ENCODE measurements at regions not wholly inside any gene's neighbourhood (a gene's known extent, or its start where the extent isn't known, plus 50 kb on each side); places are given as distances from the start of the nearest gene placed in this dataset.
A peak's percentile ranks its signal among the peaks of the same experiment; 100 is the strongest.

DNA sequence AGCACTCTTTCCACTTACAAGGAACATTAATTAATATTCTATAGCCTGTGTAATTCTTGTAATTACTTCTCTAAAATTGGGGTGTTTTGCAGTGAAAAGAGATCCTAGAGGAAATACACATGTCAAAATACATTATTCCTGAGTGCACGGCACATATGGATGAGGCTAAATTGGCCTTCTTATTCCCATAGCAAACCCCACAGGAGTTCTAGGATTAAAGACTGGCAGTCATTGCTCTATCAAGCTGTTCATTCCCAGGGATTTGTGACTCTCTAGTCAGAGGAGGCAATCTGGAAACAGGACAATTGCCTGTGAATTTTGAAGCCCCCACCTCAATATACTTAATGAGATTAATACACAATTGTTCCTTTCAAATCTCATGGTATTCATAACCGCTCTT lies 145.9 kb upstream of the OPCML start (continued):
- TF ChIP-seq, protein P1, sequence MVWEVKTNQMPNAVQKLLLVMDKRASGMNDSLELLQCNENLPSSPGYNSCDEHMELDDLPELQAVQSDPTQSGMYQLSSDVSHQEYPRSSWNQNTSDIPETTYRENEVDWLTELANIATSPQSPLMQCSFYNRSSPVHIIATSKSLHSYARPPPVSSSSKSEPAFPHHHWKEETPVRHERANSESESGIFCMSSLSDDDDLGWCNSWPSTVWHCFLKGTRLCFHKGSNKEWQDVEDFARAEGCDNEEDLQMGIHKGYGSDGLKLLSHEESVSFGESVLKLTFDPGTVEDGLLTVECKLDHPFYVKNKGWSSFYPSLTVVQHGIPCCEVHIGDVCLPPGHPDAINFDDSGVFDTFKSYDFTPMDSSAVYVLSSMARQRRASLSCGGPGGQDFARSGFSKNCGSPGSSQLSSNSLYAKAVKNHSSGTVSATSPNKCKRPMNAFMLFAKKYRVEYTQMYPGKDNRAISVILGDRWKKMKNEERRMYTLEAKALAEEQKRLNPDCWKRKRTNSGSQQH (CRISPR knock-in tag; IDR thresholded peaks at IDR 0.05; ENCODE audit: low read depth) = no peak
- TF ChIP-seq ASH2L (IDR thresholded peaks at IDR 0.05; ENCODE audit: insufficient read length, low read depth, low read length) = no peak
- no peak for TF ChIP-seq FOSL1 (CRISPR knock-in tag; IDR thresholded peaks at IDR 0.05; ENCODE audit: borderline replicate concordance)
- TF ChIP-seq ZNF879 (CRISPR knock-in tag; IDR thresholded peaks at IDR 0.05) = no peak
- no peak for TF ChIP-seq SRSF4 (IDR thresholded peaks at IDR 0.05; ENCODE audit: low read depth, low read length, poor library complexity, severe bottlenecking)
- no peak for TF ChIP-seq NR3C1 (CRISPR knock-in tag; IDR thresholded peaks at IDR 0.05)
- no peak for TF ChIP-seq STAT6 (CRISPR knock-in tag; IDR thresholded peaks at IDR 0.05; ENCODE audit: borderline replicate concordance)
- no peak for TF ChIP-seq ZMYM3 (CRISPR knock-in tag; IDR thresholded peaks at IDR 0.05)
- no peak for TF ChIP-seq ZNF33B (CRISPR knock-in tag; IDR thresholded peaks at IDR 0.05)

DNA sequence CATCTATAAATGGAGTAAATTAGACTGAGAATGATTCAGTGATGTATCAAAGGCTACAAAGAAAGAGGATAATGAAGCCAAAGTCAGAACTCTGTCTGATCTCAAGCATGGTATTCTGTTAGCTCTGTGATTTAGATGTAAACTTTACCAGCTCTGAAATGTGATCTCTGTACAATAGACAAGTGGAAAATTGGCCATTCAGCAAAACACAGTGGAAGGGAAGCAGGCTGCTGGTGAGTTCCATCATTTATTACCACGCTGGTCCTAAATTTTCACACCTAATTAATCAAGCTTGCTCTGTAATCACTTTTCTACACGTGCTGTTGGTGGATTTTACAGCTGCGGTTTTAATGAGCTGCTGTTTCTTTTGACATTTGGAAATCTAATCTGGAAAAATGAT lies 145.1 kb upstream of the OPCML start:
- intact Hi-C loops (cut with micrococcal nuclease; ENCODE audit: unreplicated experiment) (no loop called here), in situ Hi-C loops (cut with HindIII; ENCODE audit: extremely low pct_ligation_motif_present, low pct_unique_long_range_greater_than_20kb) (no loop called here)
- H3K9ac ChIP-seq (ENCODE audit: insufficient read depth, low read depth, low read length) = no peak overlapping the region
- 0% methylated on average over 3 of the region's 3 CpGs for WGBS (ENCODE audit: low lambda C conversion rate)
- H3K4me3 ChIP-seq (replicated peaks in 1 of 3; ENCODE audit: insufficient read depth in 1 of 3, low read depth in 2 of 3, low read length in 3 of 3) = no peak overlapping the region
- TF ChIP-seq, protein P2, sequence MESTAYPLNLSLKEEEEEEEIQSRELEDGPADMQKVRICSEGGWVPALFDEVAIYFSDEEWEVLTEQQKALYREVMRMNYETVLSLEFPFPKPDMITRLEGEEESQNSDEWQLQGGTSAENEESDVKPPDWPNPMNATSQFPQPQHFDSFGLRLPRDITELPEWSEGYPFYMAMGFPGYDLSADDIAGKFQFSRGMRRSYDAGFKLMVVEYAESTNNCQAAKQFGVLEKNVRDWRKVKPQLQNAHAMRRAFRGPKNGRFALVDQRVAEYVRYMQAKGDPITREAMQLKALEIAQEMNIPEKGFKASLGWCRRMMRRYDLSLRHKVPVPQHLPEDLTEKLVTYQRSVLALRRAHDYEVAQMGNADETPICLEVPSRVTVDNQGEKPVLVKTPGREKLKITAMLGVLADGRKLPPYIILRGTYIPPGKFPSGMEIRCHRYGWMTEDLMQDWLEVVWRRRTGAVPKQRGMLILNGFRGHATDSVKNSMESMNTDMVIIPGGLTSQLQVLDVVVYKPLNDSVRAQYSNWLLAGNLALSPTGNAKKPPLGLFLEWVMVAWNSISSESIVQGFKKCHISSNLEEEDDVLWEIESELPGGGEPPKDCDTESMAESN (CRISPR knock-in tag; conservative IDR thresholded peaks at IDR 0.05) = no peak
- no peak for TF ChIP-seq KMT2B (CRISPR knock-in tag; IDR thresholded peaks at IDR 0.05)
- TF ChIP-seq MAFF (IDR thresholded peaks at IDR 0.05; ENCODE audit: low read depth, low read length) = 0 out of 2 replicates have a peak, but pooled peaks have one; percentile 8
- peak in 1 of 2 experiments; percentile 31; a peak in 1 of 4 replicates for TF ChIP-seq MAFK (conservative IDR thresholded peaks at IDR 0.05 in 1 of 2, IDR thresholded peaks at IDR 0.05 in 1 of 2; ENCODE audit: low read length in 2 of 2)
- TF ChIP-seq, protein P3, sequence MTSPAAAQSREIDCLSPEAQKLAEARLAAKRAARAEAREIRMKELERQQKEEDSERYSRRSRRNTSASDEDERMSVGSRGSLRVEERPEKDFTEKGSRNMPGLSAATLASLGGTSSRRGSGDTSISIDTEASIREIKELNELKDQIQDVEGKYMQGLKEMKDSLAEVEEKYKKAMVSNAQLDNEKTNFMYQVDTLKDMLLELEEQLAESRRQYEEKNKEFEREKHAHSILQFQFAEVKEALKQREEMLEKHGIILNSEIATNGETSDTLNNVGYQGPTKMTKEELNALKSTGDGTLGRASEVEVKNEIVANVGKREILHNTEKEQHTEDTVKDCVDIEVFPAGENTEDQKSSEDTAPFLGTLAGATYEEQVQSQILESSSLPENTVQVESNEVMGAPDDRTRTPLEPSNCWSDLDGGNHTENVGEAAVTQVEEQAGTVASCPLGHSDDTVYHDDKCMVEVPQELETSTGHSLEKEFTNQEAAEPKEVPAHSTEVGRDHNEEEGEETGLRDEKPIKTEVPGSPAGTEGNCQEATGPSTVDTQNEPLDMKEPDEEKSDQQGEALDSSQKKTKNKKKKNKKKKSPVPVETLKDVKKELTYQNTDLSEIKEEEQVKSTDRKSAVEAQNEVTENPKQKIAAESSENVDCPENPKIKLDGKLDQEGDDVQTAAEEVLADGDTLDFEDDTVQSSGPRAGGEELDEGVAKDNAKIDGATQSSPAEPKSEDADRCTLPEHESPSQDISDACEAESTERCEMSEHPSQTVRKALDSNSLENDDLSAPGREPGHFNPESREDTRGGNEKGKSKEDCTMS (CRISPR knock-in tag; conservative IDR thresholded peaks at IDR 0.05) = no peak
- DNase-seq (ENCODE audit: low spot score) (no peak), ATAC-seq (no peak), FAIRE-seq (no peak)
- ChIA-PET POLR2A (no interaction called here), CTCF (ENCODE audit: low intra/inter-chr PET ratio, low total read pairs) (no interaction called here)
- no TSS peak for BruUV-seq (replicated peaks)
- no peak overlapping the region for H3K27ac ChIP-seq (ENCODE audit: extremely low read length, insufficient read depth, low read length)
- no peak overlapping the region for H3K4me2 ChIP-seq (ENCODE audit: low read depth, low read length)
- H3K79me2 ChIP-seq (ENCODE audit: insufficient read depth, low read length) = no peaks in the 10 kb centered on the region
- peaks cover 0 to 4% of the 10 kb centered on the region in 2 experiments; a peak in 1 of 5 replicates for H3K27me3 ChIP-seq (ENCODE audit: control insufficient read depth in 1 of 2, insufficient read depth in 2 of 2, low read length in 2 of 2)
- H4K20me1 ChIP-seq (ENCODE audit: insufficient read depth, low read length) = no peaks in the 10 kb centered on the region
- no peak overlapping the region for H2AFZ ChIP-seq (ENCODE audit: low read length)
- no peaks in the 10 kb centered on the region for H3K36me3 ChIP-seq (replicated peaks in 1 of 2; ENCODE audit: control insufficient read depth in 1 of 2, insufficient read depth in 2 of 2, low read length in 2 of 2)
- no peaks in the 10 kb centered on the region for H3K9me3 ChIP-seq (ENCODE audit: low read length)
- H3K4me1 ChIP-seq (ENCODE audit: insufficient read depth, low read length) = no peaks in the 10 kb centered on the region
